ENCODE measurements at regions not wholly inside any gene's neighbourhood (a gene's known extent, or its start where the extent isn't known, plus 50 kb on each side); places are given as distances from the start of the nearest gene placed in this dataset.
"Not testable (repeated sequence)": the region's sequence is repeated elsewhere in the genome, so short reads cannot be mapped to it uniquely, and the experiment has no call there.

DNA sequence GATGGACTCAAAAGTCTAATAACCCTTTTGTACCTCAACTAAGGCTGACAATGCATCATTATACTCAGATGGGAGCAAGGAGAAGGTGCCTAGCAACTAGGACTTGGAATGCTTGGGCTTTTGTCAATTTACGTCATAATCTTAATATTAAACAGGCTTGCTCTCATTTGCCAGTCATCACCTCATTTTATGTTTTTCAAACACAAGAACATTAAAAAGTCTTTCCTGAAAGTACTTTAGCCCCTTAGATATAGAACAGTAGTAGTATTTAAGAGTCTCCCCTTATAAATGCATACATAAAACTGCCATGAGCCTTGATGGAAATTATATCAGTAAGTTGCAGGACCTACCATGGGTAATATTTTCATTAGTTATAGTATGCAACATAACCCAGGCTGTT, 150.7 kb upstream of the INTU start:
- POLR2A ChIA-PET: no interaction called here
- CTCF ChIA-PET: no interaction called here
- DNase-seq: no peak
- H3K4me3 Mint-ChIP-seq: no peak overlapping the region
- TF ChIP-seq CTCF (IDR thresholded peaks at IDR 0.05): no peak
- H3K27me3 Mint-ChIP-seq: no peaks in the 10 kb centered on the region
- no peaks in the 10 kb centered on the region for H3K4me1 Mint-ChIP-seq (ENCODE audit: low read depth)
- no peaks in the 10 kb centered on the region for H3K36me3 Mint-ChIP-seq (ENCODE audit: low read depth)
- H3K27ac Mint-ChIP-seq: no peak overlapping the region
- ATAC-seq: no peak
- intact Hi-C loops (cut with micrococcal nuclease): no loop called here
- H3K9me3 Mint-ChIP-seq: no peaks in the 10 kb centered on the region

GRCh38 chr4:127484117-127484516, 148.6 kb upstream of the INTU start:
- H3K27ac Mint-ChIP-seq: no peak overlapping the region
- ChIA-PET POLR2A (no interaction called here), CTCF (no interaction called here)
- intact Hi-C loops (cut with micrococcal nuclease): no loop called here
- no peak for TF ChIP-seq CTCF (IDR thresholded peaks at IDR 0.05)
- no peaks in the 10 kb centered on the region for H3K9me3 Mint-ChIP-seq
- H3K4me3 Mint-ChIP-seq: no peak overlapping the region
- no peaks in the 10 kb centered on the region for H3K36me3 Mint-ChIP-seq (ENCODE audit: low read depth)
- peaks cover 3% of the 10 kb centered on the region for H3K27me3 Mint-ChIP-seq
- no peak for ATAC-seq
- no peak for DNase-seq
- no peaks in the 10 kb centered on the region for H3K4me1 Mint-ChIP-seq (ENCODE audit: low read depth)

GRCh38 chr4:127486248-127486647, 146.5 kb upstream of the INTU start:
- ChIA-PET POLR2A (no interaction called here), CTCF (no interaction called here)
- H3K27ac Mint-ChIP-seq: no peak overlapping the region
- H3K9me3 Mint-ChIP-seq: no peaks in the 10 kb centered on the region
- intact Hi-C loops (cut with micrococcal nuclease): no loop called here
- no peaks in the 10 kb centered on the region for H3K4me1 Mint-ChIP-seq (ENCODE audit: low read depth)
- ATAC-seq (no peak), DNase-seq (no peak)
- no peak for TF ChIP-seq CTCF (IDR thresholded peaks at IDR 0.05)
- H3K36me3 Mint-ChIP-seq (ENCODE audit: low read depth): no peaks in the 10 kb centered on the region
- H3K27me3 Mint-ChIP-seq: peaks cover 3% of the 10 kb centered on the region
- no peak overlapping the region for H3K4me3 Mint-ChIP-seq

- DNase-seq (no peak), ATAC-seq (no peak)
- no peak for TF ChIP-seq CTCF (IDR thresholded peaks at IDR 0.05)
- Mint-ChIP-seq H3K27me3 (peaks cover 3% of the 10 kb centered on the region), H3K4me1 (ENCODE audit: low read depth) (no peaks in the 10 kb centered on the region), H3K4me3 (no peak overlapping the region), H3K36me3 (ENCODE audit: low read depth) (no peaks in the 10 kb centered on the region), H3K9me3 (no peaks in the 10 kb centered on the region), H3K27ac (no peak overlapping the region)
- intact Hi-C loops (cut with micrococcal nuclease): no loop called here
- ChIA-PET POLR2A (no interaction called here), CTCF (no interaction called here)
Observed at GRCh38 chr4:127491571-127491970, 141.2 kb upstream of the INTU start.

DNA sequence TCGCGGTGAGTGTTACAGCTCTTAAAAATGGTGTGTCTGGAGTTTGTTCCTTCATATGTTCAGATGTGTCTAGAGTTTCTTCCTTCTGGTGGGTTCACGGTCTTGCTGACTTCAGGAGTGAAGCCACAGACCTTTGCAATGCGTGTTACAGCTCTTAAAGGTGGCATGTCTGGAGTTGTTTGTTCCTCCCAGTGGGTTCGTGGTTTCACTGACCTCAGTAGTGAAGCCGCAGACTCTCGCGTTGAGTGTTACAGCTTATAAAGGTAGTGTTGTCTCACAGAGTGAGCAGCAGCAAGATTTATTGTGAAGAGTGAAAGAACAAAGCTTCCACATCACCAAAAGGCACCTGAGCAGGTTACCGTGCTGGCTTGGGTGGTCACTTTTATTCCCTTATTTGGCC, 135.9 kb upstream of the INTU start:
- intact Hi-C loops (cut with micrococcal nuclease); H3K27ac Mint-ChIP-seq; H3K9me3 Mint-ChIP-seq; H3K4me1 Mint-ChIP-seq (ENCODE audit: low read depth); H3K36me3 Mint-ChIP-seq (ENCODE audit: low read depth); POLR2A ChIA-PET; ATAC-seq; H3K27me3 Mint-ChIP-seq; CTCF ChIA-PET; H3K4me3 Mint-ChIP-seq: not testable (repeated sequence)
- DNase-seq: peak; percentile 3

- no peak for DNase-seq
- Mint-ChIP-seq H3K36me3 (ENCODE audit: low read depth) (no peaks in the 10 kb centered on the region), H3K27me3 (peaks cover 1% of the 10 kb centered on the region), H3K9me3 (peaks cover 2% of the 10 kb centered on the region), H3K4me3 (no peak overlapping the region), H3K27ac (no peak overlapping the region), H3K4me1 (ENCODE audit: low read depth) (no peaks in the 10 kb centered on the region)
- POLR2A ChIA-PET: no interaction called here
- ATAC-seq: no peak
- CTCF ChIA-PET: no interaction called here
- no peak for TF ChIP-seq CTCF (IDR thresholded peaks at IDR 0.05)
- intact Hi-C loops (cut with micrococcal nuclease): no loop called here
Observed at GRCh38 chr4:127498366-127498765, 134.4 kb upstream of the INTU start.
